Lower lobe of right lung (tissue), 2 donors: ENCODE measurements at regions not wholly inside any gene's neighbourhood (a gene's known extent, or its start where the extent isn't known, plus 50 kb on each side); places are given as distances from the start of the nearest gene placed in this dataset.

Experiments
- ATAC-seq, 2 donors: fragments of 200-7000 bp; cut with Tn5 transposase; one replicate each; pipeline ENCODE4 v1.9.1; 2020 to 2022; ENCODE audit warnings: mild to moderate bottlenecking in 2 of 2, moderate library complexity in 2 of 2
- DNase-seq: peaks from one replicate; pipeline ENCODE4 v3.0.0-alpha.2; 2020
- H3K27ac ChIP-seq: fragments of 200-600 bp; one replicate; pipeline ENCODE4 v1.8.0; 2022
- H3K27me3 ChIP-seq: fragments of 200-600 bp; one replicate; pipeline ENCODE4 v1.8.0; 2022; ENCODE audit warnings: low read depth
- H3K36me3 ChIP-seq: fragments of 200-600 bp; one replicate; pipeline ENCODE4 v1.8.0; 2022; ENCODE audit warnings: mild to moderate bottlenecking
- H3K4me1 ChIP-seq: fragments of 200-600 bp; one replicate; pipeline ENCODE4 v1.8.0; 2022
- H3K4me3 ChIP-seq: fragments of 200-600 bp; one replicate; pipeline ENCODE4 v1.8.0; 2022; ENCODE audit warnings: mild to moderate bottlenecking
- H3K9me3 ChIP-seq: fragments of 200-600 bp; one replicate; pipeline ENCODE4 v1.8.0; 2022
- intact Hi-C: fragments of 100-400 bp; cut with DNase I; formaldehyde crosslinking; loops from one replicate; pipeline ENCODE4 v1.11.0; 2022
- TF ChIP-seq, protein P1 (sequence below): fragments of 200-600 bp; IDR thresholded peaks from one replicate; pipeline ENCODE4 v1.8.0; 2022; ENCODE audit warnings: antibody characterized with exemption, mild to moderate bottlenecking
- donor health status: DM: no; HTN: yes; CAD: no; lungs with severe emphysema.

DNA sequence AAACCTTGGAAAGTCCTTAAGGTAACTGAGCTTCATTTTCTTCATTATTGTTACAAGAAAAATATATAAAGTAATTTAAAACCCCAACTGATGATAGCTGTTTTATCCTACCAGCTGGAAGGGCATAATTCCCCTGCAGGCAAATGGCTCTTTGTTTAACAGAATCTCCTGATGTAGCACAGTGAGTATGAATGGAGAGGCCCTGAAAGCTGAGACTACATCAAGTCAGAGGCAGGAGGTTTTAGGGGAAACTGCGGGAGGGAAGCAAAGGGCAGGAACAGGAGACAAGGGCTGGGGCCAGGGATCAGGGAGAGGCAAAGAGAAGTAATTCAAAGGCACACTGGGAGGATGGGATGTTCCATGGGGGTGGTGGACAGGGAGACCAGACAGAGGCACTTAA lies 119.0 kb upstream of the LRFN2 start:
- Histone ChIP-seq H3K9me3 (no peaks in the 10 kb centered on the region), H3K36me3 (no peaks in the 10 kb centered on the region), H3K27me3 (peaks cover 12% of the 10 kb centered on the region), H3K4me3 (no peak overlapping the region), H3K27ac (no peak overlapping the region), H3K4me1 (no peaks in the 10 kb centered on the region)
- intact Hi-C loops, result no loop called here
- DNase-seq (no peak), ATAC-seq (no peak)
- TF ChIP-seq, protein P1, sequence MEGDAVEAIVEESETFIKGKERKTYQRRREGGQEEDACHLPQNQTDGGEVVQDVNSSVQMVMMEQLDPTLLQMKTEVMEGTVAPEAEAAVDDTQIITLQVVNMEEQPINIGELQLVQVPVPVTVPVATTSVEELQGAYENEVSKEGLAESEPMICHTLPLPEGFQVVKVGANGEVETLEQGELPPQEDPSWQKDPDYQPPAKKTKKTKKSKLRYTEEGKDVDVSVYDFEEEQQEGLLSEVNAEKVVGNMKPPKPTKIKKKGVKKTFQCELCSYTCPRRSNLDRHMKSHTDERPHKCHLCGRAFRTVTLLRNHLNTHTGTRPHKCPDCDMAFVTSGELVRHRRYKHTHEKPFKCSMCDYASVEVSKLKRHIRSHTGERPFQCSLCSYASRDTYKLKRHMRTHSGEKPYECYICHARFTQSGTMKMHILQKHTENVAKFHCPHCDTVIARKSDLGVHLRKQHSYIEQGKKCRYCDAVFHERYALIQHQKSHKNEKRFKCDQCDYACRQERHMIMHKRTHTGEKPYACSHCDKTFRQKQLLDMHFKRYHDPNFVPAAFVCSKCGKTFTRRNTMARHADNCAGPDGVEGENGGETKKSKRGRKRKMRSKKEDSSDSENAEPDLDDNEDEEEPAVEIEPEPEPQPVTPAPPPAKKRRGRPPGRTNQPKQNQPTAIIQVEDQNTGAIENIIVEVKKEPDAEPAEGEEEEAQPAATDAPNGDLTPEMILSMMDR, result no peak

DNA sequence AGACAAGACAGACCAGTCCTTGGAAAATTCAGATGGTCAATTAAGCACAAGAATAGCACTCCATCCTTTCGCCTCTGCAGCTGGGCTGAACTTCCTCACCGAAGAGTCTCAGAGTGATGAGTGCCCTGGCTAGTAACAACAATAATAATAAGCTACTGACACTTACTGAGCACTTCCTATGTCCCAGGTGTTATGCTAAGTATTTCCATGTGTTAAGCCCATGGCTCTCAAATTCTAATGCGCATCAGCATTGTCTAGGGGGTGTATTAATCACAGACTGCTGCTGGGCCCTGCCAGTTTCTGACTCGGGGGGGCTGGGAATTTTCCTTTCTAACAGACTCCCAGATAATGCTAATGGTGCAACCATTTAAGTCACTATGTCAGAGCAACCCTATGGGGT lies 118.2 kb upstream of the LRFN2 start:
- H3K36me3 ChIP-seq, result no peaks in the 10 kb centered on the region
- DNase-seq (no peak), ATAC-seq (no peak)
- no peaks in the 10 kb centered on the region for H3K9me3 ChIP-seq
- no peak overlapping the region for H3K4me3 ChIP-seq
- H3K4me1 ChIP-seq, result no peaks in the 10 kb centered on the region
- intact Hi-C loops, result no loop called here
- no peak overlapping the region for H3K27ac ChIP-seq
- TF ChIP-seq, protein P1, result no peak
- H3K27me3 ChIP-seq, result peaks cover 12% of the 10 kb centered on the region

DNA sequence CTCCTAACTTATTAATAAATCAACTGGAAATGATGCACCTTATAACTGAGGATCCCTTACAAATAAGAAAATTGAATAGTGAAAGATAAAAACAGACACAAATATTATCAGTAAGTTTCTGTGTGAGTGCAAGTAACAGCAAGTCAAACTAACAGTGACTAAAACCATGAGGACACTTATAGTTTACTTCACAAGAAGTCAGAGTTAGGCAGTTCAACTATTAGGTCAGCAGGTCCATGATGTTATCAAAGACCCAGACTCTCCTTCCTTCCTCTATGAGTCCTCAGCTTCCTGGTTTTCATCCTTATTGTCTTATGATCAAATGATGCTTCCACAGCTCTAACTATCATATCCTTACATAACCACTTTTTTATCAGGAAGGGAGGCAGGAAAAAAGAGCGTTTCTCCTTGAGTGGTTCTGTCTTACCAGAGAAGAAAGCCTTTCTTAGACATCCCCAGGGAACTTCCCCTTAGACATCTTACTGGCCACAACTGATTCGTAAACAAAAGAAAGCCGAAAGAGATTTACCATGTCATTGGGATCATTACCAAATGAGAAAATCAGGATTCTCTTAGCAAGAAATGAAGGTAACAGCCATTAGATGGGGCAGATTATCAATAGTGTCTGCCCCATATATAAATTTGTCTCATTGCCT lies 114.3 kb upstream of the LRFN2 start:
- no peak overlapping the region for H3K27ac ChIP-seq
- H3K9me3 ChIP-seq, result no peaks in the 10 kb centered on the region
- DNase-seq (no peak), ATAC-seq (no peak)
- intact Hi-C loops, result no loop called here
- no peak overlapping the region for H3K4me3 ChIP-seq
- peaks cover 12% of the 10 kb centered on the region for H3K27me3 ChIP-seq
- H3K4me1 ChIP-seq, result no peaks in the 10 kb centered on the region
- TF ChIP-seq, protein P1, result no peak
- no peaks in the 10 kb centered on the region for H3K36me3 ChIP-seq

DNA sequence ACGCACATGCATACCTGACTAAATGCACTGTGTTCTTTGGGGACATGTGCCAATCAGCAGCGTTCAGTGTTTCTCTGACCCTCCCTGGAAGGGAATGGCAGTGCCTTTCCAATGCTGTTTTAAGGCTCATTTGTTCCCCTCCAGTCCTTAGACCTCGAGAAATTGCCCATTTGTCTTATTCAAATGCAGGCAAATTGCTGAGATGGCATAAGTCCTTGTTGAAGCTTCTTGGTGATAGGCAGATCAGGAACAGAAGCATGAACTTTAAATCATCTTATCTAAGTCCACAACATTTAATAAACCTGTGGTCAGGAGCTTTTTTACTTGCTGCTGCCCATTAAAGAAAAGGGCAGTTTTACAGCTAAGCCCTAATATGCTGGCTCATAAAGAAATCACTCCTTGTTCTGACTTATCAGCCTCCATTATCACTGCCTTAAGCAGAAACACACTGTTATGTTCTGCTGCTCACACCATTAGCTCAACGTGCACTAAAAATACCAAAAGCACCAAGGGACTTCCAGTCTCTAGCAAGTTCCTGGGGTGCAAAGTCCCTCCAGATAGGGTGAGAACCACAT lies 112.9 kb upstream of the LRFN2 start:
- no peaks in the 10 kb centered on the region for H3K36me3 ChIP-seq
- intact Hi-C loops, result no loop called here
- H3K4me3 ChIP-seq, result no peak overlapping the region
- H3K27ac ChIP-seq, result no peak overlapping the region
- DNase-seq (no peak), ATAC-seq (no peak)
- no peaks in the 10 kb centered on the region for H3K9me3 ChIP-seq
- TF ChIP-seq, protein P1, result no peak
- H3K4me1 ChIP-seq, result no peaks in the 10 kb centered on the region
- H3K27me3 ChIP-seq, result peaks cover 12% of the 10 kb centered on the region

DNA sequence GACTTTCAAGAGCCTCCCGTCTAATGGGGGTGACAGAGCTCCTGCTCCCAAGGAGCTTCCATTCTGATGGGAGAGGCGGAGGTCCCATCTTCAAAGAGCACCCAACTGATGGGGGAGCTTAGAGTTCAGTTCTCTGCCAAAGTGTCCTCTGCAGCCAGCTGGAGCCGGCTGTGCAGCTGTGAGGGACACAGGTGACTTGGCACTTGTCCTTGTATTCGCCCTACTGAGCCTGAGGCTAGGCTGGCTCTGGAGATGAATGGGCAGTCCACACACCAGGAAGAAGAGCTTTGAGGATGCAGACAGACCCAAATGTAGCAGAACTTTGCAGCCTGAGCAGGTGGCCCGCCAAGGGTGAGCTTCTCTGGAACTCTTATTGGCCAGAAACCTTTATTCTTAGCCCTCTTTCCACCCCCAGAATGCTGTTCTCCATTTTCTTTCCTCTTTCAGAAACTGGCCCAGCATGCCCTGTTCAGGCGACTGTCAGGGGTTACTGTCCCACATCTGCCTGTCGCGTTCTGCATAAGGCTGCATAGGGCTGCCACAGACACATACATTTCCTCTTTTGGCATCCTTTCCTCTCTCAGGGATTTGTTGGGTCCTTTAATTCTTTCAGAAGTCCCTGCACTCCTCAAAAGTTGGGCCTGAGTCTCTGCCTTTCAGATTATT lies 108.7 kb upstream of the LRFN2 start:
- Histone ChIP-seq H3K36me3 (no peaks in the 10 kb centered on the region), H3K9me3 (no peaks in the 10 kb centered on the region), H3K4me3 (no peak overlapping the region), H3K27ac (no peak overlapping the region), H3K4me1 (no peaks in the 10 kb centered on the region), H3K27me3 (no peaks in the 10 kb centered on the region)
- ATAC-seq (no peak), DNase-seq (no peak)
- intact Hi-C loops, result no loop called here
- TF ChIP-seq, protein P1, result no peak
